Stimulated activated CD8-positive, alpha-beta memory T cell treated with anti-CD3 and anti-CD28 coated beads, Interleukin-2, amount 100 ng/mL, for 1 hour (primary cell): ENCODE measurements at regions not wholly inside any gene's neighbourhood (a gene's known extent, or its start where the extent isn't known, plus 50 kb on each side); places are given as distances from the start of the nearest gene placed in this dataset.
A peak's percentile ranks its signal among the peaks of the same experiment; 100 is the strongest.
"Not testable (repeated sequence)": the region's sequence is repeated elsewhere in the genome, so short reads cannot be mapped to it uniquely, and the experiment has no call there.

Experiments used
- DNase-seq, 2 donors: peaks; one replicate each; pipeline ENCODE4 v3.0.0-alpha.2; 2020; ENCODE audit warnings: low read depth in 2 of 2

- no peak for DNase-seq
These were observed 128.9 kb downstream of the TMEM200A start for GRCh38 chr6:130494729-130495128.

GRCh38 chr6:130500693-130501092 lies 134.9 kb downstream of the TMEM200A start:
- no peak for DNase-seq

- DNase-seq: no peak
These were observed 137.3 kb downstream of the TMEM200A start for GRCh38 chr6:130503146-130503545.

DNA sequence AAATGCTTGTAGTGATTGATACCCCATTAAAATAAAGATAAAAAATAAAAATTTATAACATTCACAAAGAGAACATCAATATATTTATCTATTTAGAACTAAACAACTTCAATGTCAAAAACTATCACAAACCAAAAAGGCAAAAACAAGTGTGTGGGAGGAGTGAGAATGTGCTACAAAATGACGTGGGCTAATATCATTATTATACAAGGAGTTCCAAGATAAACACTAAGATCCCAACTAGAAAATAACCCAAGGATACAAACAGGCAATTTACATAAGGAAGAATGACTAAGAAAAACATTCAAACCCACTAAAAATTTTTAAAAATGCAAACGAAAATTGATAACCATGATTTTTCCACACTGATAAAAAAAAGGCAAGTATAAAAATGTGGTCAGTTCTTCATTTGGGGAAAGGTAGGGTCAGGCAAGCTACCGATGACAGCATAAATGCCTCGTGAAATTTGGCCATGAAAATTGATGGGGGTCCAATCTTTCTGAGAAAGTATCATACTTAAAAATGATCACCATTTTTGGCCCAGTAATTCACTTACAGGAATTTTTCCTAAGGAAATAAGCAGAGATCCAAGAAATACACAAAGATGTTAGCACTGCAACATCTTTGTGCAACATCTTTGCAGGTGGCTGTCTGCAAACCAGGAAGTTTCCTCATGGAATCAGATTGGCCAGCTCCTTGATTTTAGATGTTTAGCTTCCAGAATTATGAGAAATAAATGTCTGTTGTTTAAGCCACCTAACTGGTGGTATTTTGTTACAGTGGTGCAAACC lies 140.2 kb downstream of the TMEM200A start:
- no peak for DNase-seq

DNA sequence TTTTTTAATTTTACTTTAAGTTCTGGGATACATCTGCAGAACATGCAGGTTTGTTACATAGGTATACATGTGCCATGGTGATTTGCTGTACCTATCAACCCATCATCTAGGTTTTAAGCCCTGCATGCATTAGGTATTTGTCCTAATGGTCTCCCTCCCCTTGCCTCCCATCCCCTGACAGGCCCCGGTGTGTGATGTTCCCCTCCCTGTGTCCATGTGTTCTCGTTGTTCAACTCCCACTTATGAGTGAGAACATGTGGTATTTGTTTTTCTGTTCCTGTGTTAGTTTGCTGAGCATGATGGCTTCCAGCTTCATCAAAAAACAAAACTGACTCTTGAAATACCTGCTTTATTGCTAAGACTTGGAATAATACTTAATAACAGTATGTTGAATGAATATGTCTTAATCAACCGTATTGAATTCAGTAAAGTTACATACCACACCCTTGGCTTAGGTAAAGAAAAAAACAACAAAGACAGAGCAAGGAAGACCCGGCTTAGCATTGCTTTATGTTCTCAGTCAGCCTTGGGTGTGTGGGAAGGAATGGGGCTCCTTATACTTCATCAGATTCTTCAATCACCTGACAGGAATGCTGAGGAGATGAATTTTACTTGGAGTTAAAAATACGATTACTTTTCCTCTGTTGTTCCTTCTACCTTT lies 141.3 kb downstream of the TMEM200A start:
- DNase-seq: not testable (repeated sequence)

DNA sequence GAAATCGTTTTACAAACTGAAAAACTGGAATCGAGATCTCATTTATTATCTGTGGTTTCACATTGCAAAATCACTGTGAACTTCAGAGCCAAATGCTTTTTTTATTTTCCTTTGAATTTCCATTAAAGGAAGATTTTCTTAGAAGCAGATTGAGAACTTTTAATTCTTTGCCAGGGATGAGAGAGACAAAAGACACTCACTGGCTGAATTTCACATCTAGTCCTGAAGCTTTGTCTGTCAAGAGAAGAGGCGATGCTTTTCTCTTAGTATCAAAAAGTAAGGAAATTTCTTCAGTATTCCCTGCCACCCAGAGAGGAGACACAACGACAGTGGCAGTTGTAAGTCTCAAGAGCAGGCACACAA lies 141.8 kb downstream of the TMEM200A start:
- DNase-seq: no peak

- DNase-seq: peak in 1 of 2 donors; percentile 9
These were observed 148.0 kb downstream of the TMEM200A start for GRCh38 chr6:130513770-130514169.

DNA sequence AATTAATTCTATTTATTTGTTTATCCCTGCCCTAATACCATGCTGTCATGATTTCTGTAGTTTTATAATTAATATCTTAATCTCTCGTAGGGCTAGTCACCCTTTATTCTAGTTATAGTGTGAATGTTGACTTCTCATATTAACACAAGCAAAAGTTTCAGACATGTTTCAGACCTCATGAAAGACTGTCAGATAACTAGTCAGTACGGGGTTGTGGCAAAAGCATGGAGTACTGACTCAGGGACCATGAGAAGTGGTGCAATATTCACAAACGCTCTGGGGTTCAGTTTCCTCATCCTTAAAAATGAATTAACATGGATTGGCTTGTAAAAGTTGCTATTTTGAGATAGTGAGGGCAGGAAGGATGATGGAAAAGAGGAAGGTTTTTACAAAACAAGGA lies 148.9 kb downstream of the TMEM200A start:
- no peak for DNase-seq

GRCh38 chr6:130515306-130515705 lies 149.5 kb downstream of the TMEM200A start:
- DNase-seq: no peak

GRCh38 chr6:130516604-130517003 lies 150.8 kb downstream of the TMEM200A start:
- DNase-seq: no peak

- DNase-seq: no peak
These were observed 151.7 kb downstream of the TMEM200A start for GRCh38 chr6:130517444-130517931.

DNA sequence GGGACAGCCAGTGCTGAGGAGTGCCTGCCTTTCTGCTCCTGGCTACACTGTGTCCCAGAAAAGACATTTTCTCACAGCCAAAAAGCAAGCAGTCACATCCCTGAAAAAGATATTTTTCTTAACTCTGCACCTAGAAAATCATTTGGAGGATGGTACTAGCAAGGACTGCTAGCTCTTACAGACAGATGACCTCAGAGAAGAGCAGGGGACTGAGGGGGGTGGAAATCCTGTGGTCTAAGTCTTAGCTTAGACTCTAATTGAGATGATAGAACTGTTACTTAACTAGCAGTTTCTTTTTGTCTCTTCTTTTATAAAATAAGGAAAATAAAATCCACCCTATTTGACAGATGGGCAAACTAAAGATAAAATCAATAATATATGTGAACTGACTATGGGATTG lies 152.8 kb downstream of the TMEM200A start:
- no peak for DNase-seq

GRCh38 chr6:130520221-130520620 lies 154.4 kb downstream of the TMEM200A start:
- no peak for DNase-seq

DNA sequence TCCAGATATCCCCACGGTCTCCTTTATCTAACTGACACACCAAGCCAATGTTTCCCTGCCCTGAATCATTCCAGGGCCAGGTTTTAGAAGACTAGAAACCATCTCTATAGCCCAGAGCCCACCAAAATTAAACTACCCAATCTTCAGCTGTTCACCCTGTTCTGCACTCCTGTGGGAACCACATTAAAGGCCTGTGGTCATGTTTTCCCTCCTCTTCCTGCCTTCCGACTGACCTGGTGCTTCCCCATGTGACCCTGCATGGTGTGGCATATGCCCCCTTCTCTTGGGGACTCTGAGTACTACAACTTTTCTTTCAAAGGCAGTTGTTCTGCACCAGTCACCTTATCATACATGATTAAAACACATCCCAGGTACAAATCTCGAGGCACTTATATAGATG lies 155.0 kb downstream of the TMEM200A start:
- no peak for DNase-seq

DNA sequence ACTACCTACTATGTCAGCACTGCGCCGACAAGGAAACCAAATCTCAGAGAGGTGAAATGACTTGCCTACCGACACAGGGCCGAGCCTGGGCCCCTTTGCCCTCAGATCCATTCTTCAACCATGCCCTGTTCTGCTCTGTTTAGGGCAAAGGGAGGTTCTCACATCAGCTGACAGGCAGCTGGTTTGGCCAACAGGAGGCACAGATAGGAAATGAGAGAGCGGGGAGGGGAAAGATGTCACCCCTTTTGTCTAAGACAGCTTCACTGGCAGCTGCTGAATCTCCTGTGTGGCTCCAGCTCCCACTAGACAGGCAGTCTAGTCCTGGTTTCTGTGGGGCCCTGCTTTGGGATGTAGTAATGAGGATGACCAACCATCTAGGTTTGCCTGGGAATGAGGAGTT lies 158.7 kb downstream of the TMEM200A start:
- no peak for DNase-seq

DNA sequence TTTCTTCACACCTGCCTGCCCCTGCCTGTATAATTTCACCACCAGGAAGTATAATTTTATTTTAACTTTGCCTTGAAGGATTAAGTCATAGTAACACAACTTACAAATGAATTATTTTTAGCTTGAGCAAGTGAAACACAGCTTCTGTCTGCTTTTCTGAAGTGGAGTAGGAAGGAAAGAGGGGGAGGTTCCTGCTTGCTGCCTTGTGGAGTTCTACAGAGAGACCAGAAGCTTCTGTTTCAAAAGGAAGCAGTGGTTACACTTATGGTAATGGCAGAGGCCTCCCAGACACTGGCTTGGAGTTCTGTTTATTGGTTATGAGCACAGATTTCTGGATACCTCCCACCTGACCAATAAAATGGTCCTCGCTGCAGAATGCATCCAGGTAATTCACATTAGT lies 159.6 kb downstream of the TMEM200A start:
- no peak for DNase-seq

DNA sequence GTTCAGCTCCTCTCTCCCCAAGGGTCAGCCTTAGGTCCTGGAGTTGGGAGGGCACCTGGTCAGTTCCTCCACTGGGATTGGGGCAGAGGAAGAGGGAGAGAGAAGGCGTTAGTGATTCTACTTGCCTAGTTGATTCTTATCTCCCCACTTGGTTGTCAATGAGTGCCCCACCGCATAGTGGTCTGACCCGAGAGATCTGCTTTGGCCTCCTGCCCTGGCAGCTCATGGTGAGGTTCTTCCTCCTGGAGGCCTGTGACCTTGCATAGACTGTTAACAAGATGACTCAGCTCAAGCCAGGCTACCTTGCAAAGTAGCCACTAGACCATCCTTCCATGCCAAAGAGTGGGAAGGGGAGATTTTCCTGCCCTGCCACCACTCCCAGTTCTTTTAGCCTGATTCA lies 160.6 kb downstream of the TMEM200A start:
- no peak for DNase-seq

DNA sequence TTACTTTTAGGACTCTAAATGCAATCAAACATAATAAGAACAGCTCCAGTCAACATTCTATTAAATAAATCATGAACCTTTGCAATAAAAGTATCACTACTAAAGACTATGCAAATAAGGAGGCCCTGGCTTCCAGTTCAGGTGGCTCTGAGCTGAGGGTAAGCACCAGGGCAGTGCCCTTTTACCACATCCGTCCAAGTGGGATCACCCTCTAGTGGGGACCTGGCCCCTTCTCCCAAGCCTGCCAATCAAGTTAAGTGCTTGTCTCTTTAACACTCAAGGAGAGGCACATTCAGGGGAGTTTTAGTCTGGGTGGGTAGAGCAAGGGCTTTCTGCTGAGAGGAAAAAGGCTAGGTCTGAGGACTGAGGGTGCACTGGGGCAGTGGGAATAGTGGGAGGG lies 161.4 kb downstream of the TMEM200A start:
- DNase-seq: no peak

DNA sequence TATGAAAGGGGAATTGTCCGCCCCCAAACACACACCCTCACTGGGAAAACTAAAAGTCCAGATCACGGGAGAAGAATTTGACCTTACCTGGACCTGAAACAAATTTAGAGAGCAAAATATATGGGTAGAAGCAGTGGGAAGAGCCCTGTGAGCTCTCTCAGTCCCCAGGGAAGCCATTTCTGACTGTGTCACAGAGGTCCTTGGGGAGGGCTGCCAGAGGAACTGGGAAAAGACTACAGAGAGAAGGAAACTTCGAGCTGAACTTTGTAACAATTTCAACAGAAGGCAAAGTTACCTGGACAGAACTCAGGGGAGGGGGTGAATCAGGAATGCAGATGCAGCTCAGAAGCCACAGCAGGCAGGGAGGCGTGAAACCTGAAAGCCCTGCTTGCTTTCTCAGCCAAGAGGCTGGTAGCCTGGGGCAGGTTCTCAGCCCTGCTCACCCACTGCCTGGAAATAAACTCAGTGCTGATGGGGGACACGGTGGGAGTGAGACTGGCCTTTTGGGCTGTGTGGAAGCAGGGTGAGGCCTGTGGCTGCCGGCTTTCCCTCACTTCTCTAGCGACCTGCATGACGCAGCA lies 163.8 kb downstream of the TMEM200A start:
- no peak for DNase-seq

- DNase-seq: no peak
These were observed 168.8 kb downstream of the TMEM200A start for GRCh38 chr6:130534627-130535026.

- no peak for DNase-seq
These were observed 169.4 kb downstream of the TMEM200A start for GRCh38 chr6:130535242-130535641.

DNA sequence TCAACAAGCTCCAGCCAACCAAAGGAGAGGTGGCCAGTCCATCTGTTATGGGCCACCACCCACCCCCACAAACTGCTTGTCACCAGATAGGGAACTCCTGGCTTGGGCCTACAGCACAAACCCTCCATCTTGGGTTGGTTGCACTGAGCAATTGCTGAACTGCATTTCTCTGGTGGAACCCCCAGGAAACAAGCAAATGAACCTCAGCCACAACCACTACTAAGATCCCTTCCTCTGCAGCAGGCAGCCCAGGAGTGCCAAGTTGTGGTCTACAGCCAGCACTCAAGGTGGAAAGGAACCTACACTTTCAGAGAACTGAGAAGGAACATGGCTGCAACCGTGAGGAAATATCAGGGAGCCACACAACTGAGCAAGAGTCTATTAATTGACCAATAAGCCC lies 171.6 kb downstream of the TMEM200A start:
- DNase-seq: no peak

DNA sequence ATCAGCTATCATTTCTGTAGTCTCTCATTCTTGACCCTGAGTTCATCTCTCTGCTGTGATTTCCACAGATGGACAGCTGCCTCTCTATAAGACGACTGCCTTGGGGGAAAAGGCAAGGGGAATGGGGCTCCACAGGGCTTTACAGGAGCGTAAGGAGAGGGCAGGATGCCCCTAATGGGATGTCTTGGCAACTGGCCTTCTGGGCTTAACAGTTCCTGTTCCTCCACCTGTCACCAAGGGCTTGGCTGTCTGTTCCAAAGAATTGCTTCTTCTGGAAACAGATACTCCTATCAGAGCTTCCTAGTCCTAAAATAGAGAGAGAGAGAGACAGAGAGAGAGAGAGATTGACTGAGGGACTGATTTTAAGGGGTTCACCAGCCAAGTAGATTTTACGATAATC lies 181.9 kb downstream of the TMEM200A start:
- no peak for DNase-seq
